WTC11 (cell line): ENCODE measurements at regions not wholly inside any gene's neighbourhood (a gene's known extent, or its start where the extent isn't known, plus 50 kb on each side); places are given as distances from the start of the nearest gene placed in this dataset.
A peak's percentile ranks its signal among the peaks of the same experiment; 100 is the strongest.

Source experiments
- ATAC-seq: fragments of 200-7000 bp; cut with Tn5 transposase; 2 replicates; pipeline ENCODE4 v1.10.0; 2021; ENCODE audit warnings: mild to moderate bottlenecking, moderate library complexity
- CTCF ChIA-PET: fragments of 300-600 bp; sonication (Branson Sonifier 250); formaldehyde crosslinking; loops from one replicate; lab custom pipeline; 2021; ENCODE audit warnings: antibody characterized with exemption; lab: Charles Lee
- POLR2A ChIA-PET: fragments of 350-600 bp; sonication (Branson Sonifier 250); formaldehyde crosslinking; loops from one replicate; lab custom pipeline; 2021; ENCODE audit warnings: antibody characterized with exemption; lab: Charles Lee
- DNase-seq: peaks from one replicate; pipeline ENCODE4 v3.0.0; 2021; ENCODE audit warnings: low spot score
- H3K27ac Mint-ChIP-seq: 2 replicates; pipeline ENCODE4 v1.8.0; 2021; ENCODE audit warnings: mixed read lengths
- H3K27me3 Mint-ChIP-seq: 2 replicates; pipeline ENCODE4 v1.8.0; 2021; ENCODE audit warnings: low read depth, mild to moderate bottlenecking, moderate library complexity, mixed read lengths
- H3K36me3 Mint-ChIP-seq: 2 replicates; pipeline ENCODE4 v1.8.0; 2021; ENCODE audit warnings: mixed read lengths
- H3K4me1 Mint-ChIP-seq: 2 replicates; pipeline ENCODE4 v1.8.0; 2022; ENCODE audit warnings: mixed read lengths
- H3K4me3 Mint-ChIP-seq: 2 replicates; pipeline ENCODE4 v1.8.0; 2021; ENCODE audit warnings: mild to moderate bottlenecking, moderate library complexity, mixed read lengths
- H3K9me3 Mint-ChIP-seq: 2 replicates; pipeline ENCODE4 v1.8.0; 2021; ENCODE audit warnings: mixed read lengths
- ATF1 ChIP-seq: sonication (generic); formaldehyde crosslinking; IDR thresholded peaks from 2 replicates; pipeline ENCODE4 v1.8.1; 2023; ENCODE audit warnings: mild to moderate bottlenecking, moderate library complexity, missing genetic modification reagents
- CDX4 ChIP-seq: fragments of 250-450 bp; sonication (Bioruptor Pico); IDR thresholded peaks from 2 replicates; pipeline ENCODE4 v1.9.0; 2021; ENCODE audit warnings: moderate library complexity, mild to moderate bottlenecking, inconsistent platforms, borderline replicate concordance
- FOXJ3 ChIP-seq: sonication (generic); formaldehyde crosslinking; IDR thresholded peaks from 2 replicates; pipeline ENCODE4 v1.9.0; 2021; ENCODE audit warnings: missing genetic modification reagents, mild to moderate bottlenecking, borderline replicate concordance
- IRF1 ChIP-seq: sonication (generic); formaldehyde crosslinking; IDR thresholded peaks from 2 replicates; pipeline ENCODE4 v1.8.0; 2023; ENCODE audit warnings: missing genetic modification reagents
- JUN ChIP-seq: sonication (generic); formaldehyde crosslinking; IDR thresholded peaks from 2 replicates; pipeline ENCODE4 v1.8.0; 2023; ENCODE audit warnings: mild to moderate bottlenecking, missing genetic modification reagents
- MLX ChIP-seq: sonication (generic); formaldehyde crosslinking; IDR thresholded peaks from 2 replicates; pipeline ENCODE4 v1.8.1; 2023; ENCODE audit warnings: mild to moderate bottlenecking, missing genetic modification reagents, moderate library complexity
- MYBL2 ChIP-seq: sonication (generic); formaldehyde crosslinking; IDR thresholded peaks from 2 replicates; pipeline ENCODE4 v1.8.1; 2023; ENCODE audit warnings: mild to moderate bottlenecking, moderate library complexity, missing genetic modification reagents
- NFATC4 ChIP-seq: fragments of 250-450 bp; sonication (Bioruptor Pico); IDR thresholded peaks from 2 replicates; pipeline ENCODE4 v1.9.0; 2021; ENCODE audit warnings: mild to moderate bottlenecking
- OVOL2 ChIP-seq: fragments of 250-450 bp; sonication (Bioruptor Pico); IDR thresholded peaks from 2 replicates; pipeline ENCODE4 v1.9.0; 2021; ENCODE audit warnings: mild to moderate bottlenecking, borderline replicate concordance
- ZNF232 ChIP-seq: sonication (generic); formaldehyde crosslinking; IDR thresholded peaks from 2 replicates; pipeline ENCODE4 v1.8.0; 2022; ENCODE audit warnings: mild to moderate bottlenecking, missing genetic modification reagents
- ZNF416 ChIP-seq: fragments of 250-450 bp; sonication (Bioruptor Pico); IDR thresholded peaks from 2 replicates; pipeline ENCODE4 v1.9.0; 2021; ENCODE audit warnings: mild to moderate bottlenecking, inconsistent platforms
- ZNF425 ChIP-seq: fragments of 250-450 bp; sonication (Bioruptor Pico); conservative IDR thresholded peaks from 2 replicates; pipeline ENCODE4 v1.9.0; 2021; ENCODE audit warnings: mild to moderate bottlenecking
- ZNF671 ChIP-seq: fragments of 250-450 bp; sonication (Bioruptor Pico); IDR thresholded peaks from 2 replicates; pipeline ENCODE4 v1.8.0; 2021; ENCODE audit warnings: mild to moderate bottlenecking

GRCh38 chr22:19577422-19577966 lies 53.3 kb upstream of the CLDN5 start (continued):
- no peak for TF ChIP-seq ZNF425 (CRISPR knock-in tag)
- no peak for TF ChIP-seq ZNF232 (CRISPR knock-in tag)
- TF ChIP-seq ZNF671: no peak

- Mint-ChIP-seq H3K27me3 (no peaks in the 10 kb centered on the region; the same call in 1 of the 2 replicates), H3K36me3 (no peaks in the 10 kb centered on the region), H3K27ac (no peak overlapping the region; the same call in 1 of the 2 replicates), H3K4me1 (peaks cover 10% of the 10 kb centered on the region), H3K9me3 (no peaks in the 10 kb centered on the region), H3K4me3 (no peak overlapping the region)
- CTCF ChIA-PET: interaction anchor here (0.6 to 2.9 kb wide), 7 partner anchors 19 to 66 kb away, joined by 3 to 40 read pairs (median 7); no protein-coding TSS in a partner anchor
- TF ChIP-seq IRF1 (CRISPR knock-in tag) (no peak), MYBL2 (CRISPR knock-in tag) (no peak), MLX (no peak), ZNF416 (CRISPR knock-in tag) (no peak), OVOL2 (CRISPR knock-in tag) (no peak), CDX4 (CRISPR knock-in tag) (no peak)
- ATAC-seq: no peak
- no peak for DNase-seq
- POLR2A ChIA-PET: no interaction called here
Observed at GRCh38 chr22:19578180-19579004, 54.2 kb upstream of the CLDN5 start.

- no peak for ATAC-seq
- H3K27ac Mint-ChIP-seq: no peak overlapping the region
- CTCF ChIA-PET: interaction anchor here (0.6 to 1.7 kb wide), 4 partner anchors 28 to 65 kb away, joined by 3 to 9 read pairs (median 4); no protein-coding TSS in a partner anchor
- no peak overlapping the region for H3K4me3 Mint-ChIP-seq
- no peak for TF ChIP-seq FOXJ3 (CRISPR knock-in tag)
- no peak for TF ChIP-seq ATF1 (CRISPR knock-in tag)
- TF ChIP-seq JUN (CRISPR knock-in tag): no peak
- no peaks in the 10 kb centered on the region for H3K36me3 Mint-ChIP-seq
- H3K4me1 Mint-ChIP-seq: peaks cover 10% of the 10 kb centered on the region
- POLR2A ChIA-PET: no interaction called here
- no peaks in the 10 kb centered on the region; the same call in 1 of the 2 replicates for H3K27me3 Mint-ChIP-seq
- H3K9me3 Mint-ChIP-seq: no peaks in the 10 kb centered on the region
- no peak for DNase-seq
Observed at GRCh38 chr22:19579115-19579811, 55.1 kb upstream of the CLDN5 start.

- DNase-seq (no peak), ATAC-seq (0 out of 2 replicates have a peak, but pooled peaks have one; percentile 28)
- POLR2A ChIA-PET: no interaction called here
- no peaks in the 10 kb centered on the region for H3K9me3 Mint-ChIP-seq
- no peak overlapping the region for H3K27ac Mint-ChIP-seq
- H3K4me1 Mint-ChIP-seq: peaks cover 10% of the 10 kb centered on the region
- no peak overlapping the region for H3K4me3 Mint-ChIP-seq
- no peaks in the 10 kb centered on the region for H3K36me3 Mint-ChIP-seq
- TF ChIP-seq NFATC4 (CRISPR knock-in tag): no peak
- CTCF ChIA-PET: interaction anchor here (0.6 to 1.7 kb wide), 4 partner anchors 27 to 65 kb away, joined by 4 to 9 read pairs (median 4); no protein-coding TSS in a partner anchor
- no peaks in the 10 kb centered on the region; the same call in 1 of the 2 replicates for H3K27me3 Mint-ChIP-seq
Observed at GRCh38 chr22:19579880-19580279, 55.7 kb upstream of the CLDN5 start.
